ENCODE measurements at regions not wholly inside any gene's neighbourhood (a gene's known extent, or its start where the extent isn't known, plus 50 kb on each side); places are given as distances from the start of the nearest gene placed in this dataset.
A peak's percentile ranks its signal among the peaks of the same experiment; 100 is the strongest.

DNA sequence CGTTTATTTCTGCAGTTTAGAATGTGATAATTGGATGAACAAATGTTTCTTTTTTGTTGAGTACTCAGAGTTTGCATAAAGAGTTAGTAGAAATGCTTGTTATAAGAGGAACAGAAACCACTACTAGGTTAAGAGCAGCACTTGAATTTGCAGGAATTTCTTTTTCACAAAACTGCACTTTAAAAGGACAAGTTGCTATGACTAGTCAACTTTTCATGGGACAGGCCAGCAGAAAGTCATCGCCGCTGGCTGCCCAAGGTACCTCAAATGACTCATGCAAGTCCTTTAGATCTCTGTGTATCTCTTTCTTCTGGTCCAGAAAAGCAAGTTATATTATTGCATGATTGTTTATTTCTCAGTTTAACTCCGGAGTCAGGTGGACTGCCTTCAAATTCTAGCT, 97.3 kb upstream of the HMHB1 start:
- H3K9me3 ChIP-seq, result no peaks in the 10 kb centered on the region
- peaks cover 7% of the 10 kb centered on the region; the same call in 1 of the 2 replicates for H3K4me1 ChIP-seq
- no peaks in the 10 kb centered on the region for H4K20me1 ChIP-seq
- H3K9ac ChIP-seq, result no peak overlapping the region
- H3K27me3 ChIP-seq, result no peaks in the 10 kb centered on the region
- H3K36me3 ChIP-seq, result no peaks in the 10 kb centered on the region
- no peak overlapping the region for H3K27ac ChIP-seq
- H3K4me3 ChIP-seq, result no peak overlapping the region
- no peak overlapping the region for H3K4me2 ChIP-seq
- TF ChIP-seq Cebpa-rat (IDR thresholded peaks at IDR 0.05), result no peak

DNA sequence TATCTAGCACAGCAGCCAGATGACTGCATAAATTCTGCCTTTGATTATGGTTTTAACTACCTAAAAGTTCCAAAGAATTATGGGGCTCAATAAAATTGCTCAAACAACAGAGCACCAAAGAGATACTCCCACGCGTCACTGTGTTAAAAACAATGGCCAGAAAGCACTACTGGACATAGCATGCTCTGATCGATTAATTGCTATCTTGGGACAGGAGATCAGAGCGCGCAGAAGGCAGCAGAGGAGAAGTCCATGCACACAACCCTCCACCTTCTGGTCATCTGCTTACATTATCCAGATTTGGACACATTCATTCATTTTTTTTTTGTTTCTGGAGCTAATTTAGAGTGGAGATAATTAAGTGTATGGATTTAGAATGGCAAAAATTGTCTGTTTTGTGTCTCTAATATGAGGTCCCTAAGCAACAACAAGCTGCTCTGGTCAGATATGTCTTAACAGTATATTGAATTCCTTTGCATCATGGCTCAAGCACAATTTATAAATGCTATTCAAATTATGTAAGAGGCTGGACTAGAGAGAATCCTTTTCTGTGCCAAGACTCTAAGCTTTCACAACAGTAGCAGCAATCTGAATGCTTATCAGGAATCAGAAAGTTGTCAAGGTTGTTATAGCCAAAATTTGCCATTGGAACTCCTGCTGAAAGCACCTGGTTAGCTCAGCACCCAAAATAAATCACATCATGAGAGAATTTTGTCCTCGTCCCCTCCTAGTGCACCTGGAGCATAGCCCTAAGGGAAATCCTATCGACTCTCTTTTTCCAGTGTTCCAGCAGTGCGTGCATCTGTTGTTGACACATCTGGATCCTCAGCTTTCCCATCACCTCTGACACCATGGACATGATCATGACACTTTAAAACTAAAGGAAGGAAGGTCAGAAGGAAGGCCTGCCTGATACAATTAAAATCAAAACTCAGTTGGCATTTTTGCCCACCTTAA, 98.6 kb upstream of the HMHB1 start:
- no peaks in the 10 kb centered on the region for H3K36me3 ChIP-seq
- no peaks in the 10 kb centered on the region for H4K20me1 ChIP-seq
- no peak overlapping the region for H3K4me3 ChIP-seq
- H3K9me3 ChIP-seq, result no peaks in the 10 kb centered on the region
- H3K9ac ChIP-seq, result no peak overlapping the region
- no peak overlapping the region for H3K4me2 ChIP-seq
- no peak for TF ChIP-seq Cebpa-rat (IDR thresholded peaks at IDR 0.05)
- H3K4me1 ChIP-seq, result peaks cover 7% of the 10 kb centered on the region; the same call in 1 of the 2 replicates
- no peaks in the 10 kb centered on the region for H3K27me3 ChIP-seq
- H3K27ac ChIP-seq, result no peak overlapping the region

DNA sequence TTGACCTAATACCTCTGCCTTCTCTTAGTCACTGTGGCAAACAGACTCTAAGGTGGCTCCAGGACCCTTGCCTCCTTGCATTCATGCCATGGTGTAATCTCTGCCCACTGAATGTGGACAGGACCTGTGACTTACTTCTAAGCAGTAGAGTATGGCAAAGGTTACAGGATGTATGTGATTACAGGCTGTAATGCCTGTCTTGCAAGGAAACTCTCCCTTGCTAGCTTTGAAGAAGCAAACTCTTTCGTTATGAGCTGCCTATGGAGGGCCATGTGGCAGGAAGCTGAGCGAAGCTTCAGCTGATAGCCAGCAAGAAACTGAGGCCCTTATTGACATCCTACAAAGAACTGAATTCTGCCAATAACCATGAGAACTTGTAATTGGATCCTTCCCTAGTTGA, 103.3 kb upstream of the HMHB1 start:
- Histone ChIP-seq H3K9ac (no peak overlapping the region), H3K36me3 (no peaks in the 10 kb centered on the region), H3K27me3 (no peaks in the 10 kb centered on the region), H3K4me1 (no peaks in the 10 kb centered on the region), H4K20me1 (no peaks in the 10 kb centered on the region), H3K4me2 (no peak overlapping the region), H3K9me3 (no peaks in the 10 kb centered on the region), H3K27ac (no peak overlapping the region), H3K4me3 (no peak overlapping the region)
- TF ChIP-seq Cebpa-rat (IDR thresholded peaks at IDR 0.05), result no peak

DNA sequence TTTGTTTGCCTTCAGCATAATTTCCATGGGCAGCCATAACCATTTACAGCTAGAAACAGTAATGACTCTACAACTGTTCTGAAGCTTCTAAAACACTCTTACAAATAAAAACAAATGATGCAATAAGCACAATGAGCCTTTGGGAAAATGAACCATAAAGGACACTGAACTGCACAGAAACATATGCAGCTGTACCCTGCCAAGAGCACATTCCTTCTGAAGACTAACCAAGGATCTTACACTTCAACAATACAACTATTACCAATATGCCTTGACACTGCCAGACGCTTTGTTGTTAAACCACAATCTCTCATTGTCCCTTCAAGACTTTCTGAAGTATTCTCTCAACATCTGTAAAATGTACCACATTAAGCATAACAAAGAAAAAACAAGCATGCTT, 104.2 kb upstream of the HMHB1 start:
- no peaks in the 10 kb centered on the region for H3K27me3 ChIP-seq
- TF ChIP-seq Cebpa-rat (IDR thresholded peaks at IDR 0.05), result no peak
- no peak overlapping the region for H3K4me2 ChIP-seq

DNA sequence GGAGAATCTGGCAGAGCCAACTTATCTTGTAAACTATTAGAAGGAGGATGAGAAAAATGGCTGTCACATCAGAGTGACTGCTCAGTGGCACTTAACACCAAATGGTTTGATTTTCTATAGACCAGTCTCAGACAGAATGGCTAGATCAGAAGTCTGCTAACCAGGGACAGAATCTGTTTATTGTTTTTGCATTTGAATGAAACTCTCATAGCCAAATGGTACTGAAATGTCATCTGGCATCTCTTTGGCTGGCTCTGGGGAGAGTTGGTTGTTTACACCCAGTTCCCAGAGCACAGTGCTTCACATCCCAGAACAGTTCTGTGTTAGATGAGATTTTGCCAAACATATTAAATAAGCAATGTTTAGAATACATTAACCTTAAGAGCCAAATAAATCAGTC, 106.6 kb upstream of the HMHB1 start:
- Histone ChIP-seq H3K4me1 (no peaks in the 10 kb centered on the region), H3K4me3 (no peak overlapping the region), H3K9ac (no peak overlapping the region), H3K27ac (no peak overlapping the region), H3K9me3 (no peaks in the 10 kb centered on the region), H4K20me1 (no peaks in the 10 kb centered on the region), H3K4me2 (no peak overlapping the region), H3K36me3 (no peaks in the 10 kb centered on the region), H3K27me3 (no peaks in the 10 kb centered on the region)
- TF ChIP-seq Cebpa-rat (IDR thresholded peaks at IDR 0.05), result no peak

More for the DNA sequence above, 104.2 kb upstream of the HMHB1 start:
- no peaks in the 10 kb centered on the region for H3K36me3 ChIP-seq
- no peak overlapping the region for H3K27ac ChIP-seq
- no peak overlapping the region for H3K4me3 ChIP-seq
- H4K20me1 ChIP-seq, result no peaks in the 10 kb centered on the region
- H3K4me1 ChIP-seq, result no peaks in the 10 kb centered on the region
- no peak overlapping the region for H3K9ac ChIP-seq
- H3K9me3 ChIP-seq, result no peaks in the 10 kb centered on the region

DNA sequence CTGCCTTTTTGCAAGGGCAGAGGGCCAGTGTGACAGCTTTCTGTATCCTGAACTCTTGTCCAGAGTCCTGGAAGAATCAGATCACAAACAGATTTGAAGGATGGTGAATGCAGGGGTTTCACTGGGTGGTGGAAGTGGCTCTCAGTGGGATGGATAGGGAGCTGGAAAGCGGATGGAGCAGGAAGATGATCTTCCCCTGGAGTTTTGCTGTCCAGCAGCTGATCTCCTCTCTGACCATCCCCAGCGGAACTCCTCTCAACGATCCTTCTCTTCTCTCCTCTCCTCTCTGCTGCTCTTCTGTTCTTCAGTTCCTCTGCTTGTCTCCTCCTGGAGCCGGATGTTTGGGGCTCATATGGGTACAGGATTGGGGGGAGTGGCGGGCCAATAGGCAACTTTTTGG, 108.3 kb upstream of the HMHB1 start:
- no peaks in the 10 kb centered on the region for H3K36me3 ChIP-seq
- no peaks in the 10 kb centered on the region for H4K20me1 ChIP-seq
- no peak overlapping the region for H3K27ac ChIP-seq
- no peaks in the 10 kb centered on the region for H3K27me3 ChIP-seq
- no peak overlapping the region for H3K4me3 ChIP-seq
- no peak overlapping the region for H3K9ac ChIP-seq
- no peaks in the 10 kb centered on the region for H3K9me3 ChIP-seq
- no peak overlapping the region for H3K4me2 ChIP-seq
- H3K4me1 ChIP-seq, result peaks cover 2% of the 10 kb centered on the region; the same call in 1 of the 2 replicates
- TF ChIP-seq Cebpa-rat (IDR thresholded peaks at IDR 0.05), result no peak

DNA sequence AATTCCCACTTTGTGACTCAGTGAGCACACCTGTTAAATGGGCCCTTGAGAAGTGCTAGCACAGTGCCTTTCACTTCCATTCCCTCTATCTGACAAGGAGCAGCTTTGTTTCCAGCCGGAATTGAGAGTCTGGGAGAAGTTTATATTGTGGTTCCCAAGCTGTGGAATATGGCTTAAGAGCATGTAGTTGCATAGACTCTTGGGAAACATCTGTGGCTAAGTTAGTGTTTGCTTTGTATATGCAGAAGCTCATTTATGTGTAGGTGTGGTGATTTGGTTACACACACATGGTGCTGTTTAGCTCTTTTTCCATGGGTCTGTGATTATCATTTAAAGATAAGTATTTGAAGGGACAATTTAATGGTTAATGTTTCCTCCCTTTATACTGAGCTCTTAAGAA, 110.5 kb upstream of the HMHB1 start:
- Histone ChIP-seq H3K36me3 (no peaks in the 10 kb centered on the region), H3K4me3 (no peak overlapping the region), H3K4me2 (no peak overlapping the region), H3K4me1 (peaks cover 6% of the 10 kb centered on the region; the same call in 1 of the 2 replicates), H3K9me3 (no peaks in the 10 kb centered on the region), H3K27ac (no peak overlapping the region), H3K27me3 (no peaks in the 10 kb centered on the region), H4K20me1 (no peaks in the 10 kb centered on the region), H3K9ac (no peak overlapping the region)
- no peak for TF ChIP-seq Cebpa-rat (IDR thresholded peaks at IDR 0.05)

DNA sequence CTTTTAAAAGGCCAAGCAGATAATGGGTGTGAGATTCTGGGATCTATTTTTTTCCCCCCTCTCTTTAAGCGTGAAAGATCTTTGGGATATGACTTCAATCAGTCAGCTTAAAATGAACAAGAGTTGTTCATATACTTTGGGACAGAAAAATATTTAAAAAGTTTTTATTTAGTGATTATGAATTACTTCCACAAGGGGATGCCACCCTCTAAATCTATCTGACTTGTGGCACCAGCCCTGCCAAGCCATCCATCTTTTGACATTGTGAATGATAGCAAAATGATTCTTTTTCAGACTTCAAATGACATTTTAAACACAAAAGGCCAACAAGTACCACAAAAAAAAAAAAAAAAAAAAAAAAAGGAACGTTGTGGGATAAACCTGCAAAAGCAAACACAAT, 111.0 kb upstream of the HMHB1 start:
- no peaks in the 10 kb centered on the region for H3K36me3 ChIP-seq
- H3K27me3 ChIP-seq, result no peaks in the 10 kb centered on the region
- H3K27ac ChIP-seq, result no peak overlapping the region
- H4K20me1 ChIP-seq, result no peaks in the 10 kb centered on the region
- TF ChIP-seq Cebpa-rat (IDR thresholded peaks at IDR 0.05), result no peak
- peaks cover 6% of the 10 kb centered on the region; the same call in 1 of the 2 replicates for H3K4me1 ChIP-seq
- H3K4me2 ChIP-seq, result no peak overlapping the region
- no peak overlapping the region for H3K4me3 ChIP-seq
- H3K9me3 ChIP-seq, result no peaks in the 10 kb centered on the region
- no peak overlapping the region for H3K9ac ChIP-seq

DNA sequence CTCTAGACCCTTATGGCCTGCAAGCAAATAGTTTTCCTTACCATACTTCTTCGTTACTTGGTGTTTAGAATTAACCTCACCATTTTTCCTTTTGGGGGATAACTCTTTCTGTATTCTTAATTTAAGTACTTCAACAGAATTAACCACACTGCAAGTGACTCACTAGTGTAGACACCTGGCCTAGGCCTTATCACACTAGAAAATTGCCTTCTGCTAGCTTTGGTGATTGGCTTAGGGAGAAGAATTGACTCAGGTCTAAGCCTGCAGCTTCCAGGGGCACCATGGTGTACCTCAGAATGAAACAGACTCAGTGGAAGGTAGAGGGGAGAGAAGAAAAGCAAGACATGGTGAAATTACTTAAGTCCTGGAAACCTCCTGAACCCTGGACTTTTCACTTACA, 112.8 kb upstream of the HMHB1 start:
- H3K9ac ChIP-seq, result no peak overlapping the region
- no peaks in the 10 kb centered on the region for H4K20me1 ChIP-seq
- no peak overlapping the region for H3K4me2 ChIP-seq
- no peaks in the 10 kb centered on the region for H3K36me3 ChIP-seq
- H3K9me3 ChIP-seq, result no peaks in the 10 kb centered on the region
- H3K27ac ChIP-seq, result no peak overlapping the region
- no peak for TF ChIP-seq Cebpa-rat (IDR thresholded peaks at IDR 0.05)
- H3K27me3 ChIP-seq, result no peaks in the 10 kb centered on the region
- H3K4me1 ChIP-seq, result peaks cover 6% of the 10 kb centered on the region; the same call in 1 of the 2 replicates
- H3K4me3 ChIP-seq, result no peak overlapping the region

DNA sequence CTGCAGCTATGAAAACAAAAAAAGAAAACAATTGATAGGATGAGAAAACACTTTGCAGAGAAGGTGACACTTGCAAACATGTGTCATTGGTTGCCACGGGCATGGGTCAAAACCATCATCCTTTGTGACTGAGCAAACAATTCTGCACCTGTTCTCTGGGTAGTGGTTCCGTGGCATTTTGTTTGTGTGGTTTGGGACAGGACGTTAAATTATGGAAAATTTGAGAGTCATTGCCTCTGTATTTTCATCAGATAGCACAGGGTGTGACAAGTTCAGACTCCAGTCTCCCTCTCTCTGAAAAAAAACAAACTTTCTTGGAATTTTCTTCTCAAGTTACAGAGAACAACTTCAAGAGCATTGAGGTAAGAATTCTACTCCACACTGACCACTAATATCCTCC, 113.4 kb upstream of the HMHB1 start:
- H4K20me1 ChIP-seq, result no peaks in the 10 kb centered on the region
- no peak overlapping the region for H3K9ac ChIP-seq
- H3K27me3 ChIP-seq, result no peaks in the 10 kb centered on the region
- no peaks in the 10 kb centered on the region for H3K36me3 ChIP-seq
- peak overlapping the region; percentile 6; the same call in 1 of the 2 replicates for H3K4me2 ChIP-seq
- no peak for TF ChIP-seq Cebpa-rat (IDR thresholded peaks at IDR 0.05)
- H3K4me1 ChIP-seq, result peaks cover 6% of the 10 kb centered on the region; the same call in 1 of the 2 replicates
- no peak overlapping the region for H3K4me3 ChIP-seq
- H3K9me3 ChIP-seq, result no peaks in the 10 kb centered on the region
- H3K27ac ChIP-seq, result no peak overlapping the region
